Umbilical cord (tissue), 1 donor: ENCODE measurements at regions not wholly inside any gene's neighbourhood (a gene's known extent, or its start where the extent isn't known, plus 50 kb on each side); places are given as distances from the start of the nearest gene placed in this dataset.
A peak's percentile ranks its signal among the peaks of the same experiment; 100 is the strongest.

Experiments
- DNase-seq: peaks from one replicate; pipeline ENCODE4 v3.0.0-alpha.2; 2015; ENCODE audit warnings: low spot score

- no peak for DNase-seq
These were observed 360.1 kb downstream of the TNS3 start for GRCh38 chr7:47221826-47222225.

DNA sequence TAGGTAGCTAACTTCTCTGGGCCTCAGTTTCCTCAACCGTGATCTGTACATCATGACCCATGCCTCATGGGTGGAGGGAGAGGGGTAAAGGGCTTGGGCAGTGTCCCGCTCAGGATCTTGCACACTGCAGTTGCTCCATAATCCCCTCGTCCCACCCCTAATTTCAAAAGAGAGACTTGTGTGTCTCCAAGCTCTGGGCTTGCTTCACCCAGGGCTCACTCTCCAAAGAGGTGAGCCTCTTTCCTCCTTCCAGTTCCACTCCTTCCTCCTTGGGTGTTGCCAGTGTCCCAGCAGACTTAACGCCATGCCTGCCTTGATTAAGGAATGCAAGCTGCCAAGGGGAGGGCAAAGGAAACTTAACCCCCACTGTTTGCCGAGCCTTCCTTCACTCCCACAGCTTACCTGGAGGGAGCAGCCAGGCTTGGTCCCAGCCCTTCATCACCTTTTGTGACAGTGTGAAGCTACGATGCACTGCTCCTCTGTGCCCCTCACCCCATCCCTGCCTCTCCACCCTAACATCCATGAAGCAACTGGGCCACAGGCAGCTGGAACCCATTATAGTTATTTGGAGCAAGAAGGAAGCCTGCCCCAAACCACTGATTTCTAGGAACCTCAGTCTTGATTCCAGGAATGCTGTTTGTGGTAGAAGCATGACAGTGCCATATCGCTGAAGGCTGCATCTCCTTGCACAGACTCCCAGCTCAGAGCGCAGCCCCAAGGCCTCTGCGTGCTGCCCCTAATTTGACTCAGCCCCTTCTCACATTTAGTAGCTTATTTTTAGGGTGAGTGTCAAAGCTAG, 363.3 kb downstream of the TNS3 start:
- no peak for DNase-seq

- DNase-seq = no peak
These were observed 364.1 kb downstream of the TNS3 start for GRCh38 chr7:47217570-47218360.

DNA sequence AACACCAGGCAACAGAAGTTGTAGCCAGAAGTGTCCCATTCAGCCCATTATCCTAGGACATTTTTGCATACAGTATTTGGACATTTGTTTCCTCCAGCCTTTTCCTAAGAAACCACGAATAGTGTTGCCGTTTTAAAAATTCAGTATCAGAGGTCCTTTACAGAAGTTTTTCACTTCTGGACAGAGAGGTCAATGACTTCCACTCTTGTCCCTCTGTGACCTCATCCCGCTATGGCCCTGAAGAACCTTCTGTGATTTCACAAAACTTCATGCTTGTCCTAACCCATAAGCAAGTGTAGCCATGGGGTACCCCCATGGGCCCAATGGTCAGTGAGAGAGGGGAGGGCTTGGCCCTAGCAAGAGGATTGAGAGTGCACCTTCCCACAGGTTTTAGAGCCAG, 364.8 kb downstream of the TNS3 start:
- DNase-seq = no peak

DNA sequence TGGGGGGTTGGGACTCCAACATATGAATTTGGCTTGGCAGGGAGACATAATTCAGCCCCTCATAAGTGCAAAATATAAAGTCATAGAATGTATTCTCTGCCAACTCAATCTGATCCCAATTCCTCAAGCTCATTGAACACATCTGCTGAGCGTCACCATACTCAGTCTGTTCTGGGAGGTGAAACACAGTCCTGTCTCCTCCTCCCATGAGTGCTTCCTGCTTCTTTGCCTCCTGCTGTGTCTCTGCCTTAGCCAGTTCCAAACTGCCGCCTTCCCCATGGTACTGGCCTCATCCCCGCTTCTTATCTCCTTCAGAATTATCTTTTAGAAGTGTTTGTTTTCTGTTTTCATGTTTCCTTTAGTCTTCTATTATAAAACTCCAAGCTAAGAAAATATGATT, 365.5 kb downstream of the TNS3 start:
- no peak for DNase-seq

DNA sequence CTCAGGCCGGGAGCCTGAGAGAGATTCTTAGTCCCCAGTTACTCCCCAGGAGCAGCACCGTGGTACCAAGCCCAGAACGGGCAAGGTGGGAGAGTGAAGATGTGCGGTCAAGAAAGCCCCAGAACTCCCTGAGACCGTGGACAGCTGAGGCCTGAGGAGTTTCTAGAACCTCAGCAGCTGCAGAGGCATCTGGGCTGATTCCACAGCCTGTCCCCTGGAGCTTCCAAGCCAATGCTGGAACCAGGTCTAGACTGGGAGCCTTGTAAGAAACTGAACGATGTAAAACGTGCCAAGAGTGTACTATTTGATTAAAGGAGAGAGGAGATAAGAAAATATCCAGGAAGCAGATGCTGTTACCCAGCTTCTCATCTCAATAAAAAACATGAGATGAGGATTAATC, 366.3 kb downstream of the TNS3 start:
- DNase-seq = peak; percentile 32

- DNase-seq = no peak
These were observed 366.9 kb downstream of the TNS3 start for GRCh38 chr7:47215049-47215448.

DNA sequence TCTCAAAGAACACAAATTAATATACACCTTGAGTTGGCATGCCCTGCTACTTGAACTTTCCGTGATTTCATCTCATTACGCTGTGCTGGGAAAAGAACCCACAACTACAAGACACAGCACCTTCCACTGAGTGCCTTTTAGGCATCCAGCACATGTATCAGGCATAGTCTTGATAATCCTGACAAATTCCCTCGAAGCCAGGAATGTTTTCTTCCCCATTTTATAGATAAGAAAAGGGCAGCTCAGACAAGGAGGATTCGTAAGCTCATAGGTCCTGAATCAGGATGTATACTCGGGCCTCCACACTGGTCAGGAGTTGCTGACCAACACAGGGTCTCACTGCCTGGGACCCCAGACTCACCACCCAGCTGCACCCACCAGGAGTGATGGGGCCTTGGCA, 368.6 kb downstream of the TNS3 start:
- peak; percentile 40 for DNase-seq

- DNase-seq = peak; percentile 44
These were observed 370.4 kb downstream of the TNS3 start for GRCh38 chr7:47211519-47211973.

DNA sequence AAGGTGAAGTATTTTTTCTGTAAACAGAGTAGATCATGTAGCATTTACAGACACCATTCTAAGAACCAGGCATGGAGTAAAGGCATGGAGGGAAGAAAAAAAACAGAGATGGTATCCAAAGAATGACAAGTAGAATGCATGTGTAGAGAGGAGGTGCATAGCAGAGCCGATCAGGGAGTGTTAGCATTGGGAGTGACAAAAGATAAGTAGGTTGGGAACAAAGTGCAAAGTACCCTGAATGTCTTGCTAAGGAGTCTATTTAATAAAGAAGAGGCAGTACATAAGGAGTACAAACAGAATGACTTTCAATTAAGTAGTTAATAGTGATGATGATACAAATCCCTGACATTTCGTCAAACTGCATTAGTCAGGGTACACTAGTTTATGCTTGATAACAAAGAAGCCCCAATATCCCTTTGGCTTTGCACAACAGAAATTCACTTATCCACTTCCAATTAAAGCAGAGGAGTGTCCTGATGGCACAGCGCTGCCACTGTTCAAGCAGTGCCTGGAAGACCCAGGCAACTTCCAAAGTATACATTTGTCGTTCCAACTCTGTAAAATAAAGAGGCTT, 371.5 kb downstream of the TNS3 start:
- no peak for DNase-seq

DNA sequence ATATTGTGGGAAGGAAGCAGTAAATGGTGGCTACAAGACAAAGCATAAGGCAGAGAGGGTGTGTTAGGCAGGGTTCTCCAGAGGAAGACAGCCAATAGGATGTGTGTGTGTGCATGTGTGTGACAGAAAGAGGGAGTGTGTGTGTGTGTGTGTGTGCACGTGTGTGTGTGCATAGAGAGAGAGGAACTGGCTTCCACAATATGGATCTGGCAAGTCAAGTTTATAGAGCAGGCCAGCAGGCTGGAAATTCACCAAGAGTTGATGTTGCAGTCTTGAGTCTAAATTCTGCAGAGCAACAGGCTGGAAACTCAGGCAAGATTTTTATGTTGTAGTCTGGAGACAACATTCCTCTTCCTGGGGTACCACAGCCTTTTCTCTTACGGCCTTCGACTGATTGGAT, 374.0 kb downstream of the TNS3 start:
- no peak for DNase-seq

DNA sequence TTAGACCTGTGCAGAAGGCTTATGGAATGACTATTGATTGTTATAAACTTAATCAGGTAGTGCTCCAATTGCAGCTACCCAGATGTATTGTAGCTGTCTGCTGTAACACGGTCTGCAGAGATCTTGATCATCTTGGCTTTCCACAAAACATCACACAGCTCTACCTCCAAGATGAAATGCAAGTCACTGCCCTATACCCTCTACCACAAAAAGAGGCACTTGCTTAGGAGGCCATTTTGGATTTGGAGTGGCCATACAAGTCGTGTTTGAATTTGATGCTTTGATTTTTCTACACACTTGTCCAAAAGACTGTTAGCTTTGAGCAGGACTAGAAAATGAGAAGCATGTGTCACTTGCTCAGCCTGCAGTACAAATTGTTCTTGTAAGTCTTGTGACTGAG, 377.2 kb downstream of the TNS3 start:
- no peak for DNase-seq

GRCh38 chr7:47202146-47202783, 379.6 kb downstream of the TNS3 start:
- DNase-seq = no peak

DNA sequence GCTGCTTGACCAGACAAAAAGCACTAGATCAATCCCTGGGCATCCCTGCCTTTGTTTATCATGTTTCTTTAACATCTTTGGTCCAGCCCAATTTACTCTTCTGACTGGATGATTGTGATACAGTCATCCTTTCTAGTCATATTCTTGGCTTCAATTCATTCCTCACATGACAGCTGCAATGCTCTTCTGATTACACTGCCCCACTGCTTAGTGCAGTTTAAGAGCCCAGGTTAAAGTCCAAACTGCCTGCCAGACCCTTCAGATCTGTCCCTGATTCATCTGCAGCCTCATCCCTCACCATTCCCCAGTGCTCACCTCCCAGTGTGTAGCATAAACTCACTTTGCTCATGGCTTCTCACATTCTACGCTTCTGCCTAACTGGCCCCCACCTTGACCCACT, 383.8 kb downstream of the TNS3 start:
- DNase-seq = no peak

GRCh38 chr7:47197486-47197885, 384.4 kb downstream of the TNS3 start:
- no peak for DNase-seq

- DNase-seq = no peak
These were observed 385.2 kb downstream of the TNS3 start for GRCh38 chr7:47196737-47197136.

DNA sequence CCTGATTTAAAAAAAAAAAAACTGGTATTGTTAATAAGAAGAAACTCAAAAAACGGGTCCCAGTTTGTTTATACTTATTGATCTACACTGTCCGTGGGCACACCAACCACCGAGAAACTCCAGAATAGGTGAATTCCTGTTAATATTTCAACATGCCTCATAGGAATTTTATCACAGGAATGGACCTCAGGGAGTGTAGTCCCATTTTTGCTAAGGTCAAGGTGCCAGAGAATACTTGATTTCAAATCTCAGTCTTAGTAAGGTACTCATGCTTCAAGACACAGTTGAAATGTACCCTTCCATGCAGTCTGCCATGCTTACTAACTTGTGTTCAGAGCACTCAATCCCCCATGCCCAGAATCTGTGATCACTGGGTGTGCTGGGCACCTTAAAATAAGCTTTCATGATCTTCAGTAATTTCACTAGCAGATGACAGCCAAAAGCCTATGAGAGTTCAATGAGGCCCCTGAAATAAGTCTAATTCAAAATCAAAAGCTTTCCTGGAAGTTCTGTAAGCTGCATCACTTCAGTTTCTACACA, 385.7 kb downstream of the TNS3 start:
- DNase-seq = no peak

DNA sequence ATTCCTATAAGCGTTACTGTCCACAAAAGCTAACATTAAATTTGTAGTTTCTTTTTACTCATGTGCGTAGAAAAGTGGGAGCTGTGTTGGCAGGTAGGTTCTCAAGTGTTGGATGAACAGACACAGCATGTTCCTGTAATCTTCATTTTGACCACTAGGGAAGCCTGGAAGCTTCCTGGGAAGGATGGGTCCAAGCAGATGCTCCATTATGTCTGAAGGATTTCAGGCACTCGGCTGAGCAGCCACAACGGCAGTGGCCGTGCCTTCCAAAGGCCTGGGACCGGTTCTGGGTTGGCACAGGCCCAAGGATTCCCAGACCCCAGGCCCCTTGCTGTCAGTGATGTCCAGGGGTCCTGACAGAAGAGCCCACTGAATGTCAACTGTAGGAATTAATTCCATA, 386.3 kb downstream of the TNS3 start:
- no peak for DNase-seq

GRCh38 chr7:47194516-47195057, 387.3 kb downstream of the TNS3 start:
- DNase-seq = no peak

DNA sequence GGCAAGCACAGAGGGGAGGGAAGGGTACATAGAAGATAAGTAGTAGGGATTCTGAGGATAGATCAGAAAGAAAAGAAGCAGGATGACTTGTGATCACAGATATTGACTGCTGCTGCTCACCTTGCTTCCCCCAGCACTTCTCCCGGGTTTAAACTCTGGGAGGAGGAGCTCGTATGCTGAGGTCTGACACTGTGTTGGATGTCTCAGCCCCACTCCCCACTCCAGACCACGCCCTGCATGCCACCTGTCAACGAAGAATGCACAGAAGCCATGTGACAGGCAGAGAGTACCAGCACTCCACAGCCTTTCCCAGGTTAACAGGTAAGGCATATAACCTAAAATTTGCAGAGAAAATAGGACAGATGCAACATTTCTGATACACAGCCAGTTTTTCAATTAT, 388.9 kb downstream of the TNS3 start:
- DNase-seq = peak; percentile 32

DNA sequence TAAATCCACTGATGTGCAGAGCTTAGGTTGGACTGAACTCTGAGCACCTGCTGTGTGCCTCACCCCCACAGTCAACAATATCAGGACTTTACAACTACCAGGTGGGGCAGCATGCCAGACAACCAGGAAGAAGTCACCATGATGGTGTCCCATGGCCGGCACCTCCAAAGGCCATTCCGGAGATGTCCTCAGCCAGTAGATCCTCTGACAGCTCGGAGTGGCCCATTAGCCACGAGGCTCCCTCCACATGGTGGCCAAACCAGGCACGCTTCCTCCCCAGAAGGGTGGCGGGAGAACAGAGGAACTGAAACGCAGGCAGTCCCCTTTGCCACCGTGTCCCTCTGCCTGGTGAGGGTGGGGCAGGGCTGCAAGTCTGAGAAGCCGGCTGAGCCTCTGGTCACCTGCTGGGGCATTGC, 390.0 kb downstream of the TNS3 start:
- DNase-seq = no peak

DNA sequence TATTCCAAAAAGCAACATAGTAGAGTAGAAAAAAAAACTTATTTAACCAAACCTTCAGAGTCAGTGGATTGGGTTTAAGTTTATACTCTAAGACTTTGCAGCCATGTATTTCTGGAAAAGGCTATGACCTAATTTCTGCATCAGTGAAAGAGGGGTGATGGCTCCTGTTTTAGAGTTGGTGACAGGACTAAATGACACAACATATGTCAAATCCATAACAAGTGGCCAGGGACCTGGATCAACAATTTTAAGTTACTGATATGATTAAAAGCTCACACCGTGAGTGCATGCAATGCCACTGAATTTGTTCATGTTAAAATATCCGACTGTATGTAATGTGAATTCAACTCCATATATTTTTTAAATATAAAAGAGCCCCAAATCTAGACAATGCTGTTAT, 390.6 kb downstream of the TNS3 start:
- no peak for DNase-seq
